ACC112 (cell line): ENCODE measurements at regions not wholly inside any gene's neighbourhood (a gene's known extent, or its start where the extent isn't known, plus 50 kb on each side); places are given as distances from the start of the nearest gene placed in this dataset.

Experiments
- H2AFZ ChIP-seq: fragments of 200-600 bp; sonication (generic); one replicate; pipeline ENCODE4 v1.6.0; 2017; ENCODE audit warnings: antibody characterized with exemption, low read length; ENCODE audit not compliant: unreplicated experiment
- H3K27ac ChIP-seq: fragments of 200-600 bp; sonication (generic); 2 replicates; pipeline ENCODE4 v1.5.1; 2014; ENCODE audit warnings: low read depth, mild to moderate bottlenecking, antibody characterized with exemption, low read length, moderate library complexity
- H3K27me3 ChIP-seq: fragments of 200-600 bp; sonication (generic); 2 replicates; pipeline ENCODE4 v1.6.1; 2014; ENCODE audit warnings: mild to moderate bottlenecking, antibody characterized with exemption, low read length, moderate library complexity, mixed read lengths; ENCODE audit not compliant: insufficient read depth
- H3K36me3 ChIP-seq: fragments of 200-600 bp; sonication (generic); 2 replicates; pipeline ENCODE4 v1.6.1; 2016; ENCODE audit warnings: mild to moderate bottlenecking, antibody characterized with exemption, low read length, moderate library complexity, mixed read lengths; ENCODE audit not compliant: insufficient read depth
- H3K4me1 ChIP-seq: fragments of 200-600 bp; sonication (generic); one replicate; pipeline ENCODE4 v1.6.1; 2016; ENCODE audit warnings: low read length, mixed read lengths; ENCODE audit not compliant: insufficient read depth, unreplicated experiment, control insufficient read depth
- H3K4me3 ChIP-seq: fragments of 200-600 bp; sonication (generic); 2 replicates; pipeline ENCODE4 v1.5.1; 2014; ENCODE audit warnings: mild to moderate bottlenecking, low read depth, low read length
- H3K79me2 ChIP-seq: fragments of 200-600 bp; sonication (generic); one replicate; pipeline ENCODE4 v1.6.0; 2016; ENCODE audit warnings: low read length; ENCODE audit not compliant: control insufficient read depth, unreplicated experiment, insufficient read depth

- Histone ChIP-seq H3K27ac (no peak overlapping the region), H3K27me3 (no peaks in the 10 kb centered on the region), H3K36me3 (no peaks in the 10 kb centered on the region), H2AFZ (no peak overlapping the region), H3K4me3 (no peak overlapping the region), H3K4me1 (peaks cover 9% of the 10 kb centered on the region), H3K79me2 (no peaks in the 10 kb centered on the region)
Observed at GRCh38 chr7:94261067-94261466, 133.6 kb upstream of the COL1A2 start.

GRCh38 chr7:94264756-94265155 lies 129.9 kb upstream of the COL1A2 start:
- H3K27ac ChIP-seq = no peak overlapping the region
- no peak overlapping the region for H3K4me3 ChIP-seq
- no peaks in the 10 kb centered on the region for H3K27me3 ChIP-seq
- H3K4me1 ChIP-seq = peaks cover 14% of the 10 kb centered on the region
- H3K79me2 ChIP-seq = no peaks in the 10 kb centered on the region
- no peaks in the 10 kb centered on the region for H3K36me3 ChIP-seq
- no peak overlapping the region for H2AFZ ChIP-seq

GRCh38 chr7:94265456-94265855 lies 129.2 kb upstream of the COL1A2 start:
- no peaks in the 10 kb centered on the region for H3K79me2 ChIP-seq
- H3K27me3 ChIP-seq = no peaks in the 10 kb centered on the region
- H3K36me3 ChIP-seq = no peaks in the 10 kb centered on the region
- H3K4me3 ChIP-seq = no peak overlapping the region
- no peak overlapping the region for H2AFZ ChIP-seq
- peaks cover 14% of the 10 kb centered on the region for H3K4me1 ChIP-seq
- no peak overlapping the region for H3K27ac ChIP-seq

GRCh38 chr7:94266238-94266644 lies 128.5 kb upstream of the COL1A2 start:
- H3K79me2 ChIP-seq = no peaks in the 10 kb centered on the region
- no peak overlapping the region for H3K27ac ChIP-seq
- H3K4me1 ChIP-seq = peaks cover 14% of the 10 kb centered on the region
- no peak overlapping the region for H3K4me3 ChIP-seq
- H3K36me3 ChIP-seq = no peaks in the 10 kb centered on the region
- no peak overlapping the region for H2AFZ ChIP-seq
- H3K27me3 ChIP-seq = no peaks in the 10 kb centered on the region

GRCh38 chr7:94270772-94271171 lies 123.9 kb upstream of the COL1A2 start:
- no peak overlapping the region for H3K4me3 ChIP-seq
- H2AFZ ChIP-seq = no peak overlapping the region
- H3K27me3 ChIP-seq = no peaks in the 10 kb centered on the region
- H3K4me1 ChIP-seq = peaks cover 14% of the 10 kb centered on the region
- no peaks in the 10 kb centered on the region for H3K36me3 ChIP-seq
- no peaks in the 10 kb centered on the region for H3K79me2 ChIP-seq
- no peak overlapping the region for H3K27ac ChIP-seq

- Histone ChIP-seq H3K4me1 (peaks cover 8% of the 10 kb centered on the region), H3K4me3 (no peak overlapping the region), H3K27ac (no peak overlapping the region), H2AFZ (no peak overlapping the region), H3K27me3 (no peaks in the 10 kb centered on the region), H3K79me2 (no peaks in the 10 kb centered on the region), H3K36me3 (no peaks in the 10 kb centered on the region)
Observed at GRCh38 chr7:94272821-94273583, 121.7 kb upstream of the COL1A2 start.

GRCh38 chr7:94274828-94275227 lies 119.9 kb upstream of the COL1A2 start:
- Histone ChIP-seq H3K27ac (no peak overlapping the region), H3K27me3 (no peaks in the 10 kb centered on the region), H3K79me2 (no peaks in the 10 kb centered on the region), H3K36me3 (no peaks in the 10 kb centered on the region), H3K4me3 (no peak overlapping the region), H2AFZ (no peak overlapping the region), H3K4me1 (peaks cover 8% of the 10 kb centered on the region)

GRCh38 chr7:94276027-94276426 lies 118.7 kb upstream of the COL1A2 start:
- H2AFZ ChIP-seq = no peak overlapping the region
- H3K27me3 ChIP-seq = no peaks in the 10 kb centered on the region
- H3K4me1 ChIP-seq = peaks cover 8% of the 10 kb centered on the region
- H3K27ac ChIP-seq = no peak overlapping the region
- no peak overlapping the region for H3K4me3 ChIP-seq
- no peaks in the 10 kb centered on the region for H3K36me3 ChIP-seq
- no peaks in the 10 kb centered on the region for H3K79me2 ChIP-seq

GRCh38 chr7:94276795-94277194 lies 117.9 kb upstream of the COL1A2 start:
- Histone ChIP-seq H3K27ac (no peak overlapping the region), H3K4me3 (no peak overlapping the region), H2AFZ (no peak overlapping the region), H3K27me3 (no peaks in the 10 kb centered on the region), H3K79me2 (no peaks in the 10 kb centered on the region), H3K4me1 (peaks cover 8% of the 10 kb centered on the region), H3K36me3 (no peaks in the 10 kb centered on the region)

- Histone ChIP-seq H3K4me1 (peaks cover 8% of the 10 kb centered on the region), H3K27me3 (no peaks in the 10 kb centered on the region), H3K4me3 (no peak overlapping the region), H3K79me2 (no peaks in the 10 kb centered on the region), H3K27ac (no peak overlapping the region), H2AFZ (no peak overlapping the region), H3K36me3 (no peaks in the 10 kb centered on the region)
Observed at GRCh38 chr7:94277236-94277635, 117.5 kb upstream of the COL1A2 start.

- H3K27me3 ChIP-seq = no peaks in the 10 kb centered on the region
- H2AFZ ChIP-seq = no peak overlapping the region
- no peak overlapping the region for H3K4me3 ChIP-seq
- H3K79me2 ChIP-seq = no peaks in the 10 kb centered on the region
- no peaks in the 10 kb centered on the region for H3K36me3 ChIP-seq
- no peaks in the 10 kb centered on the region for H3K4me1 ChIP-seq
- no peak overlapping the region for H3K27ac ChIP-seq
Observed at GRCh38 chr7:94280851-94281250, 113.8 kb upstream of the COL1A2 start.
